Mucosa of gallbladder (tissue), 1 donor: ENCODE measurements at regions not wholly inside any gene's neighbourhood (a gene's known extent, or its start where the extent isn't known, plus 50 kb on each side); places are given as distances from the start of the nearest gene placed in this dataset.
"Not testable (repeated sequence)": the region's sequence is repeated elsewhere in the genome, so short reads cannot be mapped to it uniquely, and the experiment has no call there.

Experiments used
- DNase-seq: peaks from one replicate; pipeline ENCODE4 v3.0.0-alpha.2; 2020; ENCODE audit warnings: low spot score
- donor health status: DM: no; HTN: no; CAD: no.

DNA sequence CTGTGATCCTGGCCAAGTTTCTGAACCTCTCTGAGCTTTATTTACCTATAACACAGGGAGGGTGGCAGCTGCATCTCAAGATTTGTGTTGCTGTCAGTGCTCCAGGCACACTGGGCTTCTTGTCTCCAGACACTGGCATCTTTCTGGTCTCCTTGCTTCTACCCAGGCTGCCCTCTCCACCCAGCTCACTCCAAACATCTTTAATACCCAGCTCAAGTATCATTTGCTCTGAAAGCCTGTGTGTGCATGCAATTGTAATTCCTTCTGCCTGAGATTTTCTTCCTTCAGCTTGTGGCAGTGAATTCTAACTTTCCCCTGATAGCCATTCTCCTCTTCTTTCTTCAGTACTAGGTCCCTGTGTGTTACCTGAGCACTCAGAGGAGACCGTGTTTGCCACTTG lies 50.7 kb upstream of the USP7 start:
- no peak for DNase-seq

- no peak for DNase-seq
Measured at GRCh38 chr16:9015489-9015888, 51.8 kb upstream of the USP7 start.

DNA sequence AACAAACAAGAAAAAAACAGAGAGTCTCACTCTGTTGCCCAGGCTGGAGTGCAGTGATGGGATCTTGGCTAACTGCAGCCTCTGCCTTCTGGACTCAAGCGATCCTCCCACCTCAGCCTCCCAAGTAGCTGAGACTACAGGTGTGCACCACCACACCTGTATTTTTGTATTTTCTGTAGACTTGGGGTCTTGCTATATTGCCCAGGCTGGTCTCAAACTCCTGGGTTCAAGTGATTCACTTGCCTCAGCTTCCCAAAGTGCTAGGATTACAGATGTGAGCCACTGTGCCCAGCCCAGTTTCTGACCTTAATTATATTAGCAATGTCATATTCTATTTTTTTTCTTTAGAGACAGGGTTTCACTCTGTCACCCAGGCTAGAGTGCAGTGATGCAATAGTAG lies 52.3 kb upstream of the USP7 start:
- DNase-seq = not testable (repeated sequence)

DNA sequence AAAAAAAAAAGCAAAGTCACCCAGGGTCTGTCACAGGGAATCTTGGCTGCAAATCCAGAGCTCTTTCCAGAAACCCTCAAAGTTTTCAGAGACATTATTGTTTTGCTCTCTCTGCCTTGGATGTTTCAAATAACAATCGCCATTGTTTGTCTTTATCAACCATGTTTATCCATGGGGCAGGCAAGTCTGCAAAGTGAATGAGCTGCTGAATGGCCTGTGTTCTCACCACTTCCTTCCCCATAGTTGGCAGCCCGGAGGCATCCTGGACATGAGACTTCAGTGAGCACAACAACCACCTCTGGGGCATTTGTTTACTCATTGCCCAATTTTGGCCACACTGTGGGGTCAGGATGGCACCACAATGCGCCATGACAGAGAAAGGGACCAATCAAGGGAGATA lies 53.1 kb upstream of the USP7 start:
- DNase-seq = no peak

- DNase-seq = no peak
Measured at GRCh38 chr16:9027070-9027799, 63.5 kb upstream of the USP7 start.

DNA sequence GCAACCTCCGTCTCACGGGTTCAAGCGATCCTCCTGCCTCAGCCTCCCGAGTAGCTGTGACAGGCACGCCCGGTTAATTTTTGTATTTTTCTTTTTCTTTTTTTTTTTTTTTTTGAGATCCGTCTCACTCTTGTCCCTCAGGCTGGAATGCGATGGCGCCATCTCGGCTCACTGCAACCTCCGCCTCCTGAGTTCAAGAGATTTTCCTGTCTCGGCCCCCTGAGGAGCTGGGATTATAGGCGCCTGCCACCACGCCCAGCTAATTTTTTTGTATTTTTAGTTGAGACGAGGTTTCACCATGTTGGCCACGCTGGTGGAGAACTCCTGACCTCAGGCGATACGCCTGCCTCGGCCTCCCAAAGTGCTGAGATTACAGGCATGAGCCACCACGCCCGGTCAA lies 63.0 kb upstream of the HAPSTR1 start:
- DNase-seq = not testable (repeated sequence)

- DNase-seq = no peak
Measured at GRCh38 chr16:9031107-9031506, 60.3 kb upstream of the HAPSTR1 start.

GRCh38 chr16:9033125-9033830 lies 58.2 kb upstream of the HAPSTR1 start:
- DNase-seq = peak; percentile 33

DNA sequence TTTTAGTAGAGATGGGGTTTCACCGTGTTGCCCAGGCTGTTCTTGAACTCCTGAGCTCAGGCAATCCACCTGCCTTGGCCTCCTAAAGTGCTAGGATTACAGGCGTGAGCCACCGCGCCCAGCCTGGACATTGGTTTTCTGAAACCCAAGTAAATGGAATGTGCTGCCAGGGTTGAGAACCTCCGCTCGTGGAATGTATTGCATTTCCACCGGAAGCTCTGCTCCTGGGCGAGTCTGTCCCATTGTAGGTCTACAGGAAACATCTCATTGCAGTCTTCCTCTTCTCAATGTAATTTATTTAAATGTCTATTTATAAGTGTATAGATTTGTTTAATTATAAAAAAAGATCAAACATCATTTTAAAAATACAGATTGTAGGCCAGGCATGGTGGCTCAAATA lies 57.4 kb upstream of the HAPSTR1 start:
- DNase-seq = no peak

DNA sequence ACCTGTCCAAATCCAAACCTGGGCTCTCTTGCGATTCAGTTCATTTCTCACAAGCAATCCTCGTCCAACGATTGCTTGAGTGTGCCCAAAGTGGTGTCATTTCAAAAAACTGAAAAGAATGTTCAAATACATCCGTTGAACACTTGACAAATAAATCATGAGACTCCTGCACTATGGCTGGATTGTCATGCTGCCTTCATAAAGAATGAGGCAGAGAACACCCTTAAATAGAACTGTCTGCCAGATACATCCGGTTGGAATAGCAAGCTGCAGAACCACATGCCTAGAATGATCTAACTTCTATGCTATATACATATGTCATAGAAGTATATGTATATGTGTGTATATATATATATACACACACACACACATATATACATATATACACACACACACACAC lies 55.4 kb upstream of the HAPSTR1 start:
- DNase-seq = no peak

DNA sequence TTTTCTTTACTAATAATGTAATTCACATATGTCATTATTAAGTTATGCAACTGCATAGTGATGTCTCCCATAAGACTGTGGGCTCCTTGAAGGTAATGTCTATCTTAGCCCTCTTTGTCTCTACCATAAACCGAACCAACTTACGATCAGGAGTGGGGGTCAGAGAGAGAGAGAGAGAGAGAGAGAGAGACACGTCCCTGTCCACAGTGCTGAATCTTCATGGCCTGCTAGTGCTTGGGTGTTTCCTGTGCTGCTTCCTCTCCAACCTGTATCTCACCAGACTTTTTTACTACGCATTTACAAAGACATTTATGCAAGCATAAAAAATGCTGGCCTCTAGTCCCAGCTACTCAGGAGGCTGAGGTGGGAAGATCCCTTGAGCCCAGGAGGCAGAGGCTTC lies 52.2 kb upstream of the HAPSTR1 start:
- DNase-seq = no peak

GRCh38 chr16:9040800-9041412 lies 50.5 kb upstream of the HAPSTR1 start:
- DNase-seq = no peak
